NCI-H2196 treated with DMSO at 0.1 percent for 48 hours (cell line): ENCODE measurements at regions not wholly inside any gene's neighbourhood (a gene's known extent, or its start where the extent isn't known, plus 50 kb on each side); places are given as distances from the start of the nearest gene placed in this dataset.
"Not testable (repeated sequence)": the region's sequence is repeated elsewhere in the genome, so short reads cannot be mapped to it uniquely, and the experiment has no call there.

ENCODE experiments used
- DNase-seq: peaks from one replicate; lab custom pipeline; 2025; ENCODE audit not compliant: unreplicated experiment; lab: John Stamatoyannopoulos, UW

DNA sequence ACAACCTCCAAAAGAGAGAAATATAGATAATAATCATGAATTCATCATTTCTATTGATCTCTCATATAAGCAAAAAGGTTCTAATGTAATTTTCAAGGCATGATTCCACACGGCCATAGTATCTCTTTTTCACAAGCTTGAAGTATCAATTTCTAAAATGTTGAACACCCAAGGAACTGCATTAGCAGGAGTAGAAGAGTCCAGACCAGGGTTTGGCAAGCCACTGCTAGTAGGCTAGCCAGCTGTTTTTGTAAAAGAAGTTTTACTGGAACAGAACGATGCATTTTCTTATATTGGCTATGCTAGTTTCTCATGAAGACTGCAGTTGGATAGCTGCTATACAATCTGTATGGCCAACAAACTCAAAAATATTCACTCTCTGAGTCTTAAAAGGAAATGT is 481.5 kb upstream of the MIR17HG start:
- no peak for DNase-seq

DNA sequence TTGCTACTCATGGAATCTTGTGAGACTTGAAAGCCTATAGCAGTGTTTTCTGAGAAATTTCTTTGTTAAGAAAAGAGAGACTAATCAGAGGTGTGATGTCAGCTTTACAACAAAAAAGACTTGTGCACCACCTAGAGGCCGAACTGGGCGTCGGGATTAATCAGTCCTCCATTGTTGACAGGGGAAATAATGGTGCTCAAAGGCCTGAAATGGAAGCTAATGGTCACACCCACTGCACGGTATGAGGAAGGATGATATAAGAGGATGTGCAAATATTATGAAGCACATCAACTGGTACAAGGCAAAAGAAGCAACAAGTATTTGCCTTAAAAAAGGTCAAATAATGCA is 480.2 kb upstream of the MIR17HG start:
- DNase-seq, result peak; percentile 9

GRCh38 chr13:90868321-90868920 is 479.1 kb upstream of the MIR17HG start:
- DNase-seq, result no peak

- DNase-seq, result no peak
Measured at GRCh38 chr13:90869580-90869979, 477.9 kb upstream of the MIR17HG start.

- no peak for DNase-seq
Measured at GRCh38 chr13:90872491-90873025, 474.9 kb upstream of the MIR17HG start.

DNA sequence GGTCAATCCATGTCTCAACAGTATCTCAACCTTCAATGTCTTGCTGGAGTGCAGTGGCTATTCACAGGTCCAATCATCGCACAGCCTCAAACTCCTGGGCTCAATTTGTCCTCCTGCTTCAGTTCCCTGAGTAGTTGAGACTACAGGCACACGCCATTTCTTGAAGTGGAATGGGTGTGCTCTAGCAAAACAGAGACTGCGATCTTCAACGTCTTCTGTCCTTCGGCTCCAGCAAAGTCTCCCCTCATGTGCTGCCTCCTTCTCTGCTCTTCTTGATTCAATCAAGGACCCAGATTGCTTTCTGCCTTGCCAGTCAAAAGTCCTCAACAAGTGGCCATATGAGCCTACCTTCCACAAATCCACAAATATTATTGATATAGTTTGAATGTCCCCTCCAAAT is 466.7 kb upstream of the MIR17HG start:
- DNase-seq, result no peak

GRCh38 chr13:90882551-90882950 is 464.9 kb upstream of the MIR17HG start:
- DNase-seq, result no peak

DNA sequence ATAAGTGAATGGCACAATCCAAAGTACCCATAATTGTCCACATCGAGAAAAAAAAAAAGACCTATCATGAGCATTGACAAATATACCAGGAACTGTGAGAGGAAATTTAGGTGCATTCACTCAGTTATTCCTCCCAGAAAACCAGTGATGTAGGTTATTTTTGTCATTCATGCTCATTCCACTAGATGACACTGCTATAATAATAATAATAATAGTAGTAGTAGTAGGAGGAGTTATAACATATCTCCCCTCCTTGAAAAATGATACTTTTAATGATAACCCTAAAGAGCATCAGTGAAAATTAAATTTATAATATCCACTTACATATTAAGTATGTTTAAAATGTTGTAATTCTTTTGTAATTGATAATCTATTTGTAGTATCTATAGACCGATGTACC is 463.9 kb upstream of the MIR17HG start:
- no peak for DNase-seq

DNA sequence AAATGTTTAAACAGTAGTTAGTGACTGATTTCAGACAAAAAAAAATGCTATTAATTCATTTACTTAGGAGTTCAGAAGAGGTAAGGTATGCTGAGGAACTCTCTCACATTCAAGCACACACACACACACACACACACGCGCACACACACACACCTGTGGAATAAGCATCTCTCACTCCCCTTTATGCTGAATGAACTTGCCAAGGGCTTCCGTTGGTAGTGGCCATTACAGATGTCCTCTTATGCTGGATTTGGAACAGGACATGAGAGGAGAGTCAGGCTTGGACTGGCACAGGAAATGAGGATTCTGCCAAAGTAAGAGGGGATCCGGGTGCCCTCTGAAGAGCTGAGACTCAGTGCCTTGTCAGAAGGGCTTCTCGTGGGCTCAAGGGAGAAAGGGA is 463.4 kb upstream of the MIR17HG start:
- DNase-seq, result no peak

DNA sequence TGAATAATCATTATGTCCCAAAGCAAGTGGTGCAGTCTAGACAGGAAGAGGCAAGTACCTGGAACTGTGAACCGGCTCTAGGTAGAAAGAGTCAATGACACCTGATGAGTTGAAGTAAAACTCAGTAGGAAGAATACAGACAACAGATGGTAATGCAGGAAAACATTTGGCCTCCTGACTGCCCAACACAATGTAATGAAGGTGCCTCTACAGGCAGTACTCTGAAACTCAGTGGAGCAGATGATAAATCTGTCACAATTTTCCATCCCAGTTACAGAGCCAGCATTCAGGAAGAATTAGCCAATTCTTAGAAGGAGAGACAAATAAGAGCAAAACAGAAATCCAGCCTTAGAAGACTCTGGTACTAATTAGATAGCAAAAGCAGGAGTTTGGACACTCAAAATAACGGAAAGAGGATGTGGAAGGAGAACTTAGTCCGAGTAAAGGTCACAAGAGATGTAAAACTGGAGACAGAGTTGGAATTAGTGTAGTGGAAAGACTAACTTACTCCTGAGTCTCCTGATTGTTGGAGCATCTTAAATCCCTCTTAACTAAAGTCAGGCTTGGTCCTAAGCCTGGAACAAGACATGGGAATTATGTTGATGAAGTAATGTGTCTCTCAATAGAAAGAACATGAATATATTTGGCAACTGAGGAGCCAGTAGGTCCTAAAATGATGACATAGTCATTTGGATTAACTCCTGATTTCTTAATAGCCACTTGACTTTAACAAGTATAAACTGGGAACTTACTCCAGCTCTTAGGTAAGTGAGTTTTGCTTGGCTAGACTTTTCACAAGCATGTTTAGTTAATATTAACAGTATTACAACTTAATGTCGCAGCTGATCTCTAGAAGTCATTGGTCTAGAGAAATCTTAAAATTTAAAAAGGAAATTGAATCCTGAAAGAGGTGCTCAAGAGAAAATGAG is 457.3 kb upstream of the MIR17HG start:
- no peak for DNase-seq

- no peak for DNase-seq
Measured at GRCh38 chr13:90891329-90891728, 456.2 kb upstream of the MIR17HG start.

GRCh38 chr13:90893199-90893598 is 454.3 kb upstream of the MIR17HG start:
- not testable (repeated sequence) for DNase-seq

DNA sequence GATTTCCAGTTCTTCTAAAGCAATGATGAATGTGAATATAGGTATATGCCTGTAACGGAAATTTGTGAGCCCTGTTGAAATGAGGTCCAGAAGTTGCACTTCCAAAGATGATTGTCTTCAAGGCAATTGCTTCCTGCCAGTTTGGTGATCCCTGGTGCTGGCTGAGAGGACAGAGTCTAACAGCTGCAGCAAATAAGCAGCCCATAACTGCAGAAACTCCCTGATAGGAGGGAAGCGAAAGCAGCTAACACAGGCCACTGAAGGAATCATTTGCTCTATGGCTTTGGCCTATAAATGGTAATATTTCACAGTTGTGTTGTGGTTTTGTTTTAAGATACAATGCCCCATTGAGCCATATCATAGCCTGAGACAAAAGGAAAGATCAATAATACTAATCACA is 451.5 kb upstream of the MIR17HG start:
- DNase-seq, result no peak

DNA sequence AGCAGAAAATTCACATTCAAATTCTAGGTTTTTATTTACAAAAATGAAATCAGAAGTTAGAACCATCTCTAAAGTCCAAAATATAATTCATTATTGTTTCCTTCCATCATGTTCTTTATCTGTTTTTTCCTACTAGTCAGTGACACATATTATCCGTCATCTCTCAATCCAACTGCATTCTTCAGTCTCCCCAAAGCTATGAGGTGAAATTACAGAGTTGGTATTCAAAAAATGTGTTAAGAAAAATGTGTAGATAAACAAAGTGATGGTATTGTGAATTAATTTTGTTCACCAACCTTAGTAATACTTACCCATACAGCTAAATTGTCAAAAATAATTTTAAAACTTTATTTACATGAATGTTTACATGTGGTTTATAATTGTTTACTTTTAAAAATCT is 448.7 kb upstream of the MIR17HG start:
- no peak for DNase-seq

- DNase-seq, result no peak
Measured at GRCh38 chr13:90899416-90899815, 448.1 kb upstream of the MIR17HG start.

DNA sequence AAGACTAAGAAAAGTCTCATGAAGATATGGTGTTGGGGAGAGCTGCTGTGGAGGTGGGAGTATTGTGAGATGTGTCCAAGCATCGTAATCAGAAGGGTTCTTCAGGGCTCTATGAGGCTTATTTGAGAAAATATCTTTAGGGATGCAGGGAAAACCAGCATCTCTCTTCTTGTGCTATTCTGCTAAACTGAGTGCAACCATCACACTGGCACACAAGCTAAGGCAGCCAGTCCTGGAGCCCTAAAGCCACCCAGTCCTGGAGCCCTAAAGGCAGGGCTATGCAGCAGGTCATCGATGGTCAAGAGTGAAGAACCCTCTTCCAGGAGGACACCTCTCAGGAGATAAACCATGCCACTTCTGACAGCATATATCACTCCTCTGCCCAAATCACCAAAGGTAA is 445.2 kb upstream of the MIR17HG start:
- no peak for DNase-seq

DNA sequence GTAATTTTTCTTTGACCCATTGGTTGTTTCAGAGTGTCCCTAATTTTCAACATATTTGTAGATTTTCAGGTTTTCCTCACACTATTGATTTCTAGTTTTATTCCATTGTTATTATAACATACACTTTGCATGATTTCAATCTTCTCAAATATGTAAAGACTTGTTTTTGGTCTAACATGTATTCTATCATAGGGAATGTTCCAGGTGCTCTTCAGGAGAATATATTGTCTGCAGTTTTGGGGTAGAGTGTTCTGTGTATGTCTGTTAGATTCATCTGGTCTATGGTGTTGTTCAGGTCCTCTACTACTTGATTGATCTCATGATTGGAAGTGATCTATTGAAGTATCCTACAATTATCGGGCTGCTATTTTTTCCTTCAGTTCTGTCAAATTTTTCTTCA is 440.9 kb upstream of the MIR17HG start:
- DNase-seq, result no peak

DNA sequence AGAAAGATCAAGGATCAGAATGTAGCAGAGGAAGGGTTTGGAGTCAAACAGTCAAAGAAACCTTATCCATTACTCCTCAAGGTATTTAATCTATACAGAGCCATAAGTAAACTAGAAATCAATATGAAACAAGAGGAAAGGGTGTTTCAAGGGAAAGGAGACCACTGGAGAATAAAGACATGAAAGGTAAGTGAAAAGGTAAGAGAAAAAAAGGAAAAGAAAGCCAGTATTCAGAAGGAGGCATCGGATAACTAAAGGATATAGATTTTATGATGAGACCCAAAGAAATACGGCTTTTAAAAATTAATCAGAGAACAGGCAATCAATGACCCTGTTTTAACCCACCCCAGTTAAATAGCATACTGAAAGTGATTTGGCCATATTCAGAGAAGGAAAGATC is 438.7 kb upstream of the MIR17HG start:
- DNase-seq, result no peak

DNA sequence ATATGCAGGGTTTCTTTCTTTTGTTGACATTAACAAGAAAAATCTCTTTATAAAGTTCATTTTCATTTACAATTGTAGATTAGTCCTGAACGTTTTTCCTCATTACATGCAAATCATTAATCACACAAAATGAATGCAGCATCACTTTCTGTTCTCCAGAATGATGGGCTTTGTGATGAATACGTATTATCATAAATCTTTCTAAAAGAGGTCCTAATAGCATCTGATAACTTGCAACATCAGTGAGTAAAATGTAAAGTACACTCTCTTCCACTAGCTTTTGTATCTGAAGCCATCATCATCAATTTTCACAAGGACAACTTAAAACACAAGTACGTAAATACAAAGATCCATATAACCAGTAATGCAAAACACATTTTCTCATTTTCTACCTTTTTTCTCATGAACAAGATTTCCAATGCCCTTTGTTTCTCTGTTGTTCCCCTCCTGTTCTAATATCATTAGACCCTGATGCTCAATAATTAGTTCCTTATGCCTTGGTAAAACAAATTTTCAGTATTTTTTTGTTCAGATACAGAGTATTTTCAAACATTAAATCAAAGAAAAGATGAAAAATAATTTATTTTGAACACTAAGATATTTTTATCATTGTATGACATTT is 437.4 kb upstream of the MIR17HG start:
- DNase-seq, result no peak

DNA sequence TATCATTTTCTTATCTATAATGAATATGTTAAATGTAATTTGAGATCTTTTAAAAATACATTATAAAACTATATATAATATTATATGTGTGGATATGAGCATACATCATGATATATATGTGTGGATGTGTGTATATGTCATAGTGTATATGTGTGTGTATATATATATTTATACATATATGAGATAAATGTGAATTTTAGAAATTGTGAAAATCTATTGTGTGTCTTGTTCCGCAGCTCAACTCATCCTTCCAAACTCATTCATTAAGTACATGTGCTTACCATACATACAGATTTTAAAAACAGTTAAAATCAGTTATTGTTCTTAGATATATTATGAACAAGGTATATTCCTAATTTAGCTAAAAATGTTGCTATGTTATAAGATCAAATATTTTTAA is 435.2 kb upstream of the MIR17HG start:
- no peak for DNase-seq

DNA sequence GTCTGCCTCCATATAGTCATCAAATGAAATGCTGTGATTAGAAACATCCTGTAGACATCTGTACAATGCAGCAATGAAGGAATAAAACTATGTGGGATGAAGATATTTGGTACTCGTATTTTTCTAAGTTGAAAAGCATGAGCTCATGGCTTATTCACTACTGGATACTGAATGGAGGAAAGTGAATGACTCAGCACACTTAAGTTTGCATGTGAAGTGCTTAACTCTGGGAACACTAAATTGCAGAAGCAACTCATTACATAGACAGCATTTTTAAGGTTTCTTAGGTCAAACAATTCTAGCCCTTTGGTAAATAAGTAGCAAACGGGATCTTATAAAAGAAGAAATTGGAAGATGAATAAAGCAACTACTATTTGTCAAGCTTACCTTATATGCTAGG is 429.0 kb upstream of the MIR17HG start:
- DNase-seq, result no peak

DNA sequence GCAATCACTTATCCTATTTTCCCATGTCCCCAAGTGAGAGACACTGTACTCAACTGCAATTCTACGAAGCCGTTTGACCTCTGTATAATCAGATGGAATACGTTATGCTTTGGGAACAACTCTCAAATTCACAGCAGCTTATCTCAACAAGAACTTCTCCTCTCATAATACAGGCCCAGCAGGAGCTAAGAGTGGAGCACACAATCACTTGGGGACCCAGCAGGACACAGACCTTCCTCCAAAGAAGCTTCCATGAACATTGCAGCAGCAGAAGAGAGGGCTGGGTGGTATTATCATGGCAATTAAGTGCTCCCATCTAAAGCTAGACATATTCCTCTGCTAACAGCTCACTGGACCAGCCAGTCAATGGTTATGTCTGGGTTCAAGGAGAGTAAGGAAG is 428.3 kb upstream of the MIR17HG start:
- no peak for DNase-seq
